ENCODE measurements at regions not wholly inside any gene's neighbourhood (a gene's known extent, or its start where the extent isn't known, plus 50 kb on each side); places are given as distances from the start of the nearest gene placed in this dataset.

- H3K4me1 ChIP-seq (ENCODE audit: control insufficient read depth in 2 of 3, insufficient read depth in 2 of 3, low read depth in 1 of 3, low read length in 3 of 3), result no peaks in the 10 kb centered on the region
- no peak for DNase-seq
- intact Hi-C loops (cut with DNase I), result no loop called here
- no peaks in the 10 kb centered on the region for H3K36me3 ChIP-seq (ENCODE audit: control insufficient read depth in 2 of 3, insufficient read depth in 3 of 3, low read length in 3 of 3)
- FAIRE-seq, result no peak
- H3K27me3 ChIP-seq (ENCODE audit: control insufficient read depth, insufficient read depth, low read length), result no peaks in the 10 kb centered on the region
- no peak overlapping the region for H3K27ac ChIP-seq (ENCODE audit: low read depth in 2 of 2, low read length in 2 of 2)
- H3K9ac ChIP-seq (ENCODE audit: low read length in 3 of 3), result no peak overlapping the region
- no peak for TF ChIP-seq CTCF (IDR thresholded peaks at IDR 0.05; ENCODE audit: borderline replicate concordance, extremely low read depth, insufficient read depth)
- no peak overlapping the region for H3K4me3 ChIP-seq (ENCODE audit: low read length in 3 of 3)
- H3K9me3 ChIP-seq (ENCODE audit: control insufficient read depth in 2 of 3, insufficient read depth in 1 of 3, low read length in 3 of 3), result peaks cover 0 to 2% (median 0%) of the 10 kb centered on the region in 3 donors
Measured at GRCh38 chr5:143541943-143542797, 138.7 kb upstream of the NR3C1 start.

- peaks cover 0 to 2% (median 0%) of the 10 kb centered on the region in 3 donors for H3K9me3 ChIP-seq (ENCODE audit: control insufficient read depth in 2 of 3, insufficient read depth in 1 of 3, low read length in 3 of 3)
- H3K27ac ChIP-seq (ENCODE audit: low read depth in 2 of 2, low read length in 2 of 2), result no peak overlapping the region
- no peaks in the 10 kb centered on the region for H3K27me3 ChIP-seq (ENCODE audit: control insufficient read depth, insufficient read depth, low read length)
- FAIRE-seq (no peak), DNase-seq (no peak)
- H3K4me1 ChIP-seq (ENCODE audit: control insufficient read depth in 2 of 3, insufficient read depth in 2 of 3, low read depth in 1 of 3, low read length in 3 of 3), result no peaks in the 10 kb centered on the region
- no peak overlapping the region for H3K9ac ChIP-seq (ENCODE audit: low read length in 3 of 3)
- no peaks in the 10 kb centered on the region for H3K36me3 ChIP-seq (ENCODE audit: control insufficient read depth in 2 of 3, insufficient read depth in 3 of 3, low read length in 3 of 3)
- intact Hi-C loops (cut with DNase I), result no loop called here
- TF ChIP-seq CTCF (IDR thresholded peaks at IDR 0.05; ENCODE audit: borderline replicate concordance, extremely low read depth, insufficient read depth), result no peak
- no peak overlapping the region for H3K4me3 ChIP-seq (ENCODE audit: low read length in 3 of 3)
Measured at GRCh38 chr5:143539742-143540141, 136.3 kb upstream of the NR3C1 start.

GRCh38 chr5:143537056-143537455 is 133.6 kb upstream of the NR3C1 start:
- no peak for FAIRE-seq
- no peaks in the 10 kb centered on the region for H3K36me3 ChIP-seq (ENCODE audit: control insufficient read depth in 2 of 3, insufficient read depth in 3 of 3, low read length in 3 of 3)
- H3K9ac ChIP-seq (ENCODE audit: low read length in 3 of 3), result no peak overlapping the region

More at GRCh38 chr5:143537056-143537455, 133.6 kb upstream of the NR3C1 start:
- Histone ChIP-seq H3K4me1 (ENCODE audit: control insufficient read depth in 2 of 3, insufficient read depth in 2 of 3, low read depth in 1 of 3, low read length in 3 of 3) (no peaks in the 10 kb centered on the region), H3K9me3 (ENCODE audit: control insufficient read depth in 2 of 3, insufficient read depth in 1 of 3, low read length in 3 of 3) (peaks cover 0 to 2% (median 0%) of the 10 kb centered on the region in 3 donors), H3K27ac (ENCODE audit: low read depth in 2 of 2, low read length in 2 of 2) (no peak overlapping the region), H3K4me3 (ENCODE audit: low read length in 3 of 3) (no peak overlapping the region), H3K27me3 (ENCODE audit: control insufficient read depth, insufficient read depth, low read length) (no peaks in the 10 kb centered on the region)
- intact Hi-C loops (cut with DNase I), result no loop called here
- DNase-seq, result no peak
- no peak for TF ChIP-seq CTCF (IDR thresholded peaks at IDR 0.05; ENCODE audit: borderline replicate concordance, extremely low read depth, insufficient read depth)

Data from kidney (tissue), 13 donors.